ENCODE measurements at regions not wholly inside any gene's neighbourhood (a gene's known extent, or its start where the extent isn't known, plus 50 kb on each side); places are given as distances from the start of the nearest gene placed in this dataset.

GRCh38 chr3:816605-817004, 276.2 kb upstream of the CNTN6 start:
- TF ChIP-seq CTCF (IDR thresholded peaks at IDR 0.05; ENCODE audit: partially characterized antibody, unreplicated experiment), result no peak
- Mint-ChIP-seq H3K27ac (ENCODE audit: unreplicated experiment) (no peak overlapping the region), H3K27me3 (ENCODE audit: unreplicated experiment) (no peaks in the 10 kb centered on the region), H3K36me3 (ENCODE audit: unreplicated experiment) (no peaks in the 10 kb centered on the region), H3K4me1 (ENCODE audit: low read depth, unreplicated experiment) (no peaks in the 10 kb centered on the region), H3K4me3 (ENCODE audit: unreplicated experiment) (no peak overlapping the region), H3K9me3 (ENCODE audit: unreplicated experiment) (peaks cover 5% of the 10 kb centered on the region)
- no peak for DNase-seq

- Mint-ChIP-seq H3K36me3 (ENCODE audit: unreplicated experiment) (peaks cover 4% of the 10 kb centered on the region), H3K4me3 (ENCODE audit: unreplicated experiment) (no peak overlapping the region), H3K27ac (ENCODE audit: unreplicated experiment) (no peak overlapping the region), H3K27me3 (ENCODE audit: unreplicated experiment) (no peaks in the 10 kb centered on the region), H3K4me1 (ENCODE audit: low read depth, unreplicated experiment) (no peaks in the 10 kb centered on the region), H3K9me3 (ENCODE audit: unreplicated experiment) (peaks cover 2% of the 10 kb centered on the region)
- DNase-seq, result no peak
- no peak for TF ChIP-seq CTCF (IDR thresholded peaks at IDR 0.05; ENCODE audit: partially characterized antibody, unreplicated experiment)
Observed at GRCh38 chr3:834679-835078, 258.1 kb upstream of the CNTN6 start.

GRCh38 chr3:835096-835495, 257.7 kb upstream of the CNTN6 start:
- Mint-ChIP-seq H3K36me3 (ENCODE audit: unreplicated experiment) (peaks cover 4% of the 10 kb centered on the region), H3K9me3 (ENCODE audit: unreplicated experiment) (peaks cover under 1% of the 10 kb centered on the region), H3K27ac (ENCODE audit: unreplicated experiment) (no peak overlapping the region), H3K27me3 (ENCODE audit: unreplicated experiment) (no peaks in the 10 kb centered on the region), H3K4me1 (ENCODE audit: low read depth, unreplicated experiment) (no peaks in the 10 kb centered on the region), H3K4me3 (ENCODE audit: unreplicated experiment) (no peak overlapping the region)
- TF ChIP-seq CTCF (IDR thresholded peaks at IDR 0.05; ENCODE audit: partially characterized antibody, unreplicated experiment), result no peak
- DNase-seq, result no peak

GRCh38 chr3:839981-840380, 252.8 kb upstream of the CNTN6 start:
- TF ChIP-seq CTCF (IDR thresholded peaks at IDR 0.05; ENCODE audit: partially characterized antibody, unreplicated experiment), result no peak
- Mint-ChIP-seq H3K4me1 (ENCODE audit: low read depth, unreplicated experiment) (no peaks in the 10 kb centered on the region), H3K9me3 (ENCODE audit: unreplicated experiment) (no peaks in the 10 kb centered on the region), H3K36me3 (ENCODE audit: unreplicated experiment) (no peaks in the 10 kb centered on the region), H3K27ac (ENCODE audit: unreplicated experiment) (no peak overlapping the region), H3K4me3 (ENCODE audit: unreplicated experiment) (no peak overlapping the region), H3K27me3 (ENCODE audit: unreplicated experiment) (no peaks in the 10 kb centered on the region)
- no peak for DNase-seq

GRCh38 chr3:851098-851790, 241.6 kb upstream of the CNTN6 start:
- no peak for TF ChIP-seq CTCF (IDR thresholded peaks at IDR 0.05; ENCODE audit: partially characterized antibody, unreplicated experiment)
- H3K4me1 Mint-ChIP-seq (ENCODE audit: low read depth, unreplicated experiment), result peaks cover 6% of the 10 kb centered on the region
- H3K27me3 Mint-ChIP-seq (ENCODE audit: unreplicated experiment), result peaks cover 6% of the 10 kb centered on the region
- H3K36me3 Mint-ChIP-seq (ENCODE audit: unreplicated experiment), result no peaks in the 10 kb centered on the region
- no peak overlapping the region for H3K27ac Mint-ChIP-seq (ENCODE audit: unreplicated experiment)
- no peak for DNase-seq
- peaks cover 7% of the 10 kb centered on the region for H3K9me3 Mint-ChIP-seq (ENCODE audit: unreplicated experiment)
- H3K4me3 Mint-ChIP-seq (ENCODE audit: unreplicated experiment), result no peak overlapping the region

Measured in glutamatergic neuron (in vitro differentiated cells).